ENCODE measurements at regions not wholly inside any gene's neighbourhood (a gene's known extent, or its start where the extent isn't known, plus 50 kb on each side); places are given as distances from the start of the nearest gene placed in this dataset.

- Histone ChIP-seq H3K4me3 (ENCODE audit: low read depth, low read length) (no peak overlapping the region), H3K4me1 (ENCODE audit: control insufficient read depth, insufficient read depth, low read length) (no peaks in the 10 kb centered on the region), H3K36me3 (ENCODE audit: control insufficient read depth, insufficient read depth, low read length) (no peaks in the 10 kb centered on the region), H3K9me3 (ENCODE audit: control insufficient read depth, insufficient read depth, low read length) (no peaks in the 10 kb centered on the region), H3K27me3 (ENCODE audit: control insufficient read depth, insufficient read depth, low read length) (no peaks in the 10 kb centered on the region), H3K27ac (ENCODE audit: low read depth, low read length) (no peak overlapping the region)
- peak in 2 of 6 donors; percentile 19 to 38 for DNase-seq (ENCODE audit: low read depth in 4 of 6, low spot score in 6 of 6)
- WGBS (ENCODE audit: insufficient coverage) = 45% methylated on average over 8 of the region's 8 CpGs
These were observed 85.5 kb downstream of the APIP start for GRCh38 chr11:34830648-34831047.

DNA sequence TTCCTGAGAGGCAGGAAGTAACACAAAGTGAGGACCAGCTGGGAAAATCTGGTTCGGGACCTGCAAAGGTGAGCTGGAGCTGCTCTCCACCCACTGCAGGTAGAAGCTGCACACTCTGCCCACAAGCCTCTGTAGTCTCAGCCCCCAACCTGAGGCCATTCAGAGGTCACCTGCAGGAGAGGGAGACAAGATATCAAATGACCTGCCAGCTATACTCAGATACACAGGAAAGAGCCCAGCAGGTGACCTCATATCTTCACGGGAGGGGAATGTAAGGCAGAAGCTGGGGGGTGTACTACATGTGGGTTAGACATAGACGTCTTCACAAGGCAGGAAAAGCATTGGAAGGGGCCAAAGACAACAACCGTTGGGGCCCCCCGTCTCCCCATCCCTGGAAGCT, 86.1 kb downstream of the APIP start:
- no peaks in the 10 kb centered on the region for H3K27me3 ChIP-seq (ENCODE audit: control insufficient read depth, insufficient read depth, low read length)
- H3K4me1 ChIP-seq (ENCODE audit: control insufficient read depth, insufficient read depth, low read length) = no peaks in the 10 kb centered on the region
- no peaks in the 10 kb centered on the region for H3K9me3 ChIP-seq (ENCODE audit: control insufficient read depth, insufficient read depth, low read length)
- no peak overlapping the region for H3K4me3 ChIP-seq (ENCODE audit: low read depth, low read length)
- WGBS (ENCODE audit: insufficient coverage) = 44% methylated on average over 4 of the region's 5 CpGs
- H3K36me3 ChIP-seq (ENCODE audit: control insufficient read depth, insufficient read depth, low read length) = no peaks in the 10 kb centered on the region
- no peak overlapping the region for H3K27ac ChIP-seq (ENCODE audit: low read depth, low read length)
- no peak for DNase-seq (ENCODE audit: low read depth in 4 of 6, low spot score in 6 of 6)

DNA sequence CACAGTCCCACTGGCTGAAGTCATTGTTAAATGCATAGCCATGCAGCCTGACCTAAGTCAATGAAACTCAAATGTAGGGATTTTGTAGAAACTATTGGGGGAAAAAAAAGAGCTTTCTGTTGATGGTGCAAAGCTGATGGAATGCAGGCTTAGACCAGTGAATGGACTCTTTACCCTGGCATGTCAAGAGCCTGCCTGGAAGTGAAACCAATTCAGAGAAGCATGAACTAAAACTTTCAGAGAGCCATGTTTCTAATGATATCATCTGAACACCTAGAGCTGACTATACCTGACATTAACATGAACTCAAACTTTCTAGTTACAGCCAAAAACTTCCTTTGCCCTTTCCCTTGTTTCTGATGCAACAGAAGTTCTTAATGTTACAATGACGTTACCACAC, 89.0 kb downstream of the APIP start:
- no peaks in the 10 kb centered on the region for H3K27me3 ChIP-seq (ENCODE audit: control insufficient read depth, insufficient read depth, low read length)
- DNase-seq (ENCODE audit: low read depth in 4 of 6, low spot score in 6 of 6) = no peak
- no peak overlapping the region for H3K27ac ChIP-seq (ENCODE audit: low read depth, low read length)
- H3K9me3 ChIP-seq (ENCODE audit: control insufficient read depth, insufficient read depth, low read length) = no peaks in the 10 kb centered on the region
- no CpG with 5 or more reads among the region's 1 CpG for WGBS (ENCODE audit: insufficient coverage)
- H3K4me1 ChIP-seq (ENCODE audit: control insufficient read depth, insufficient read depth, low read length) = peaks cover 3% of the 10 kb centered on the region
- H3K4me3 ChIP-seq (ENCODE audit: low read depth, low read length) = no peak overlapping the region
- no peaks in the 10 kb centered on the region for H3K36me3 ChIP-seq (ENCODE audit: control insufficient read depth, insufficient read depth, low read length)

- H3K9me3 ChIP-seq (ENCODE audit: control insufficient read depth, insufficient read depth, low read length) = no peaks in the 10 kb centered on the region
- H3K27ac ChIP-seq (ENCODE audit: low read depth, low read length) = no peak overlapping the region
- H3K36me3 ChIP-seq (ENCODE audit: control insufficient read depth, insufficient read depth, low read length) = no peaks in the 10 kb centered on the region
- WGBS (ENCODE audit: insufficient coverage) = 42% methylated on average over 1 of the region's 1 CpG
- no peaks in the 10 kb centered on the region for H3K27me3 ChIP-seq (ENCODE audit: control insufficient read depth, insufficient read depth, low read length)
- DNase-seq (ENCODE audit: low read depth in 4 of 6, low spot score in 6 of 6) = no peak
- H3K4me1 ChIP-seq (ENCODE audit: control insufficient read depth, insufficient read depth, low read length) = peaks cover 3% of the 10 kb centered on the region
- H3K4me3 ChIP-seq (ENCODE audit: low read depth, low read length) = no peak overlapping the region
These were observed 89.8 kb downstream of the APIP start for GRCh38 chr11:34826384-34826726.

DNA sequence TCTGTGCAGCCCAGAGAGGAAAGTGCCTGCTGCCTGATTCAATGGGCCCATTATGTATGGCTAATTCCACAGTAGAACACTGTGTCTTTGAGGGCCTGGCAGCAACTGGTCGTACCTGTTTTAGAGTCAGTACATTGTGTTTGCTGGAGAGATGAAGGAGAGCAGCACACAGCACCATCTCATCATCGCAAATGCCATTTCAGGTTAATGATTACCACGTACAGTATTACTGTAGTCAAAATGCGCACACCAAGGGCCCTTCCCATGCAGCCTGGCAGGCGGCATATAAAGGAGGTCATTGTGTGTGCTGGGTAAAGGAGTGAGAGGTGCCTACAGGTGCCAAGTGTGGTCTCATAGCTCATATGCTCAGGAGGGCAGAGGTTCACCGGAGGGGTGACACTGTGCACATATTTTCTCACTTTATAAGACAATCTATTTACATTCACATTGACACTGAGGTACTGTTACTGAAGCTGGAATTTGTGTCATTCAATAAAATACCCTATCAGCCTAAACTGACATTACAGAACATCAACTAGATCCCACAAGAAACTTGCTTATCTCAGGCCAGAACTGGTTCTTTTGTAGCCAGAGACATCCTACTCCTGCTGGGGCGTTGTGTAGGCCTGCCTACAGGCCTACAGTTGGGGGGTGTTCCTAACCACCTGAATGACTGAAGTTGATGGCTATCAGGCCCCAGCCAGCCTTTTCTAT, 90.4 kb downstream of the APIP start:
- DNase-seq (ENCODE audit: low read depth in 4 of 6, low spot score in 6 of 6) = no peak
- Histone ChIP-seq H3K9me3 (ENCODE audit: control insufficient read depth, insufficient read depth, low read length) (no peaks in the 10 kb centered on the region), H3K4me3 (ENCODE audit: low read depth, low read length) (no peak overlapping the region), H3K4me1 (ENCODE audit: control insufficient read depth, insufficient read depth, low read length) (peaks cover 3% of the 10 kb centered on the region), H3K36me3 (ENCODE audit: control insufficient read depth, insufficient read depth, low read length) (no peaks in the 10 kb centered on the region), H3K27me3 (ENCODE audit: control insufficient read depth, insufficient read depth, low read length) (no peaks in the 10 kb centered on the region), H3K27ac (ENCODE audit: low read depth, low read length) (no peak overlapping the region)
- 100% methylated on average over 1 of the region's 7 CpGs for WGBS (ENCODE audit: insufficient coverage)

GRCh38 chr11:34825315-34825669, 90.9 kb downstream of the APIP start:
- Histone ChIP-seq H3K27me3 (ENCODE audit: control insufficient read depth, insufficient read depth, low read length) (no peaks in the 10 kb centered on the region), H3K36me3 (ENCODE audit: control insufficient read depth, insufficient read depth, low read length) (no peaks in the 10 kb centered on the region), H3K9me3 (ENCODE audit: control insufficient read depth, insufficient read depth, low read length) (no peaks in the 10 kb centered on the region), H3K4me3 (ENCODE audit: low read depth, low read length) (no peak overlapping the region), H3K4me1 (ENCODE audit: control insufficient read depth, insufficient read depth, low read length) (peaks cover 3% of the 10 kb centered on the region), H3K27ac (ENCODE audit: low read depth, low read length) (no peak overlapping the region)
- DNase-seq (ENCODE audit: low read depth in 4 of 6, low spot score in 6 of 6) = no peak
- 67% methylated on average over 3 of the region's 3 CpGs for WGBS (ENCODE audit: insufficient coverage)

GRCh38 chr11:34824425-34824824, 91.8 kb downstream of the APIP start:
- H3K4me3 ChIP-seq (ENCODE audit: low read depth, low read length) = no peak overlapping the region
- no peaks in the 10 kb centered on the region for H3K9me3 ChIP-seq (ENCODE audit: control insufficient read depth, insufficient read depth, low read length)
- peaks cover 3% of the 10 kb centered on the region for H3K4me1 ChIP-seq (ENCODE audit: control insufficient read depth, insufficient read depth, low read length)
- H3K27me3 ChIP-seq (ENCODE audit: control insufficient read depth, insufficient read depth, low read length) = no peaks in the 10 kb centered on the region
- no peak for DNase-seq (ENCODE audit: low read depth in 4 of 6, low spot score in 6 of 6)
- H3K36me3 ChIP-seq (ENCODE audit: control insufficient read depth, insufficient read depth, low read length) = no peaks in the 10 kb centered on the region
- H3K27ac ChIP-seq (ENCODE audit: low read depth, low read length) = peak overlapping the region; percentile 31

DNA sequence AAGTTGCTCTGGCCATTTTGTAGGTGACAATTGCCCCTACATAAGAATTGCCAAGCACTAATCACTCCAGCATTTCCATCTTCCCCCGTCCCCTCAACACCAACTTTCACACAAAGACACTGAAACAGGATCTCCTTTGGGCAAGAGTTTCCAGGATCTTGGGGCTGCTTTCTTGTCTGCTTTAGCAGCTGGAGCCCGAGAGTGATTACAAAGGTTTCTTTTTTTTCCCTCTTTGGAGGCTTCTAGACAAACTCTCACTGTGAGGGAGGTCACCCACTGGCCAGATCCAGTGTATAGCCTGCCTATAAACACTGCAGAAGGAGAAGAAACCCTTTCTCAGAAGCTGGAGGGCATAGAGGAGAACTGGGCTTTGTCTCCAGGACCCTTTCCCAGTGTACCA, 92.5 kb downstream of the APIP start:
- WGBS (ENCODE audit: insufficient coverage) = 50% methylated on average over 1 of the region's 2 CpGs
- peak overlapping the region; percentile 31 for H3K27ac ChIP-seq (ENCODE audit: low read depth, low read length)
- H3K4me1 ChIP-seq (ENCODE audit: control insufficient read depth, insufficient read depth, low read length) = peaks cover 3% of the 10 kb centered on the region
- H3K36me3 ChIP-seq (ENCODE audit: control insufficient read depth, insufficient read depth, low read length) = no peaks in the 10 kb centered on the region
- no peak overlapping the region for H3K4me3 ChIP-seq (ENCODE audit: low read depth, low read length)
- H3K27me3 ChIP-seq (ENCODE audit: control insufficient read depth, insufficient read depth, low read length) = no peaks in the 10 kb centered on the region
- H3K9me3 ChIP-seq (ENCODE audit: control insufficient read depth, insufficient read depth, low read length) = no peaks in the 10 kb centered on the region
- peak in 4 of 6 donors; percentile 7 to 72 (median 24) for DNase-seq (ENCODE audit: low read depth in 4 of 6, low spot score in 6 of 6)

DNA sequence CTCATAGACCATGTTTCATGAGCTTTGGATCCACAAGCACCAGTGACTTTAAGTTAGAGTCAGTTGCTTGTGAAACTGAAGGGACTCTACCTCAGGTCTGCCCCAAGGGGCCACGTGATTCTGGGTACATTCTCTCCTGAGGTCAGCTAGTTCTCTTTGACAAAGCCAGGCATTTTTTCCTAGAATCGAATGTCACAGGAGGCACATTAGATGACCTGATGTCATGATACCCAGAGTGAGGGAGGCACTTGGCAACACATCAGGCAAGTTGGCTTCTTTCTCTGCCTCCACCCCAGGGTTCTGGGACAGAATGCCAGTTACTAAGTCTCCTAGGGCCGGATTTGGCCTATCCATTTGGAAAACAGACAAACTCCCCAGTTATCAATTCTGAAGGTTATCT, 93.0 kb downstream of the APIP start:
- Histone ChIP-seq H3K36me3 (ENCODE audit: control insufficient read depth, insufficient read depth, low read length) (no peaks in the 10 kb centered on the region), H3K4me1 (ENCODE audit: control insufficient read depth, insufficient read depth, low read length) (peaks cover 3% of the 10 kb centered on the region), H3K4me3 (ENCODE audit: low read depth, low read length) (no peak overlapping the region), H3K9me3 (ENCODE audit: control insufficient read depth, insufficient read depth, low read length) (no peaks in the 10 kb centered on the region), H3K27me3 (ENCODE audit: control insufficient read depth, insufficient read depth, low read length) (no peaks in the 10 kb centered on the region), H3K27ac (ENCODE audit: low read depth, low read length) (peak overlapping the region; percentile 31)
- 57% methylated on average over 3 of the region's 3 CpGs for WGBS (ENCODE audit: insufficient coverage)
- DNase-seq (ENCODE audit: low read depth in 4 of 6, low spot score in 6 of 6) = peak in 1 of 6 donors; percentile 25

GRCh38 chr11:34819740-34820482, 96.3 kb downstream of the APIP start:
- Histone ChIP-seq H3K27me3 (ENCODE audit: control insufficient read depth, insufficient read depth, low read length) (no peaks in the 10 kb centered on the region), H3K9me3 (ENCODE audit: control insufficient read depth, insufficient read depth, low read length) (no peaks in the 10 kb centered on the region), H3K4me3 (ENCODE audit: low read depth, low read length) (no peak overlapping the region), H3K27ac (ENCODE audit: low read depth, low read length) (no peak overlapping the region), H3K4me1 (ENCODE audit: control insufficient read depth, insufficient read depth, low read length) (peaks cover 3% of the 10 kb centered on the region), H3K36me3 (ENCODE audit: control insufficient read depth, insufficient read depth, low read length) (no peaks in the 10 kb centered on the region)
- WGBS (ENCODE audit: insufficient coverage) = 92% methylated on average over 6 of the region's 6 CpGs
- no peak for DNase-seq (ENCODE audit: low read depth in 4 of 6, low spot score in 6 of 6)

Data from spinal cord (tissue), 9 donors.